HUES48 (cell line): ENCODE measurements at regions not wholly inside any gene's neighbourhood (a gene's known extent, or its start where the extent isn't known, plus 50 kb on each side); places are given as distances from the start of the nearest gene placed in this dataset.

ENCODE experiments used
- H3K27ac ChIP-seq: one replicate; pipeline ENCODE4 v1.7.0; 2013; ENCODE audit warnings: low read depth, low read length, inconsistent platforms
- H3K27me3 ChIP-seq: 2 replicates; pipeline ENCODE4 v1.6.1; 2013; ENCODE audit warnings: mild to moderate bottlenecking, low read length; ENCODE audit not compliant: control insufficient read depth, insufficient read depth
- H3K36me3 ChIP-seq: 2 replicates; pipeline ENCODE4 v1.6.1; 2013; ENCODE audit warnings: low read length; ENCODE audit not compliant: control insufficient read depth, insufficient read depth
- H3K4me1 ChIP-seq: 2 replicates; pipeline ENCODE4 v1.6.1; 2013; ENCODE audit warnings: mild to moderate bottlenecking, low read length; ENCODE audit not compliant: control insufficient read depth, insufficient read depth
- H3K4me3 ChIP-seq: 2 replicates; pipeline ENCODE4 v1.5.1; 2013; ENCODE audit warnings: mild to moderate bottlenecking, low read depth, low read length
- H3K9ac ChIP-seq: 2 replicates; pipeline ENCODE4 v1.6.1; 2013; ENCODE audit warnings: mild to moderate bottlenecking, low read depth, low read length, moderate library complexity
- H3K9me3 ChIP-seq: 2 replicates; pipeline ENCODE4 v1.6.1; 2013; ENCODE audit warnings: low read length; ENCODE audit not compliant: control insufficient read depth, insufficient read depth

- Histone ChIP-seq H3K9ac (no peak overlapping the region), H3K36me3 (no peaks in the 10 kb centered on the region), H3K27ac (no peak overlapping the region), H3K27me3 (no peaks in the 10 kb centered on the region), H3K4me3 (no peak overlapping the region), H3K9me3 (no peaks in the 10 kb centered on the region; the same call in 1 of the 2 replicates), H3K4me1 (no peaks in the 10 kb centered on the region)
Measured at GRCh38 chr4:148704291-148704690, 262.1 kb upstream of the NR3C2 start.

GRCh38 chr4:148694702-148695101, 252.5 kb upstream of the NR3C2 start:
- no peak overlapping the region for H3K4me3 ChIP-seq

GRCh38 chr4:148693913-148694649, 251.9 kb upstream of the NR3C2 start:
- no peaks in the 10 kb centered on the region for H3K9me3 ChIP-seq
- H3K9ac ChIP-seq = no peak overlapping the region
- H3K4me1 ChIP-seq = no peaks in the 10 kb centered on the region
- no peak overlapping the region for H3K27ac ChIP-seq
- H3K36me3 ChIP-seq = no peaks in the 10 kb centered on the region
- no peaks in the 10 kb centered on the region for H3K27me3 ChIP-seq
- H3K4me3 ChIP-seq = no peak overlapping the region

More at GRCh38 chr4:148694702-148695101, 252.5 kb upstream of the NR3C2 start:
- Histone ChIP-seq H3K9ac (no peak overlapping the region), H3K27me3 (no peaks in the 10 kb centered on the region), H3K36me3 (no peaks in the 10 kb centered on the region), H3K4me1 (no peaks in the 10 kb centered on the region), H3K27ac (no peak overlapping the region), H3K9me3 (no peaks in the 10 kb centered on the region)

DNA sequence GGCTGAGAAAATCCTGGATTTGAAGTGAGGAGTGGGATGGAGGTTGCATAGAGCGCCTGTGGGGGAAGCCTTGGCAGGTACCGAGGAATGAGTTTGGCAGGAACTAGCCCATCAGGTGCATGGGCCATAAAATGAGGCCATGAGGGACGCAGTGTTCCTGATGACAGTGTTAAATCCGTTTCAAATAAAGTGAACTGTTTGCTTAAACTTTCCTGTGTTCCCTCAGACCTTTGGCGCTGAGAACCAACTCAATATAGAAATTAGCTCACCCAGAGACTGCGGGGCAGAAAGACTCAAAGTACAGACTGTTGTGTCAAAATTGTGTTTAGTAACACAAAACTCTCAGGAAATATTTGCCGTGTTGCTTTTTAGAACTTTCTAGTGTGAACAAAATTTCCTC, 250.0 kb upstream of the NR3C2 start:
- no peaks in the 10 kb centered on the region for H3K27me3 ChIP-seq
- H3K27ac ChIP-seq = no peak overlapping the region
- no peak overlapping the region for H3K9ac ChIP-seq
- no peaks in the 10 kb centered on the region for H3K4me1 ChIP-seq
- no peaks in the 10 kb centered on the region for H3K36me3 ChIP-seq
- no peaks in the 10 kb centered on the region for H3K9me3 ChIP-seq
- H3K4me3 ChIP-seq = no peak overlapping the region

DNA sequence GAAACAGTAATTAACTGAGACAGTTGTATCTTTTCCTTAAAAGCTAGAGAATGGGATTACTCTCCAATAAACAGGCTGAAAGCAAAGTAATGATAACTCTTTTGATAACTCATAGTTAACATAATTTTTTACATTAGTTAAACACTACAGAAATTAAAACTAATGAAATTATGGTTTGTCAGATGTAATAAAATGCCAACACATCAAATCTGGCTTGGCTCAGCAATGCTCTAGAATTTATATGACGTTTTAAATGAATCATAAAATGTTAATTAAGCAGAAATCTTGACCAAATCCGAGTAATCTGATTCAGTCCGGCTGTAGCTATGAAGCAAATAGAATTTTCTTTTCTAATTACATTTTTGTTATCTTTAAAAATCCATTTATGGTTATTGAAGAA, 244.2 kb upstream of the NR3C2 start:
- H3K4me3 ChIP-seq = no peak overlapping the region
- H3K27ac ChIP-seq = no peak overlapping the region
- H3K9me3 ChIP-seq = no peaks in the 10 kb centered on the region
- H3K36me3 ChIP-seq = no peaks in the 10 kb centered on the region
- no peak overlapping the region for H3K9ac ChIP-seq
- H3K4me1 ChIP-seq = no peaks in the 10 kb centered on the region
- no peaks in the 10 kb centered on the region for H3K27me3 ChIP-seq

- Histone ChIP-seq H3K4me1 (no peaks in the 10 kb centered on the region), H3K4me3 (no peak overlapping the region), H3K36me3 (no peaks in the 10 kb centered on the region), H3K9me3 (no peaks in the 10 kb centered on the region), H3K27ac (no peak overlapping the region), H3K27me3 (no peaks in the 10 kb centered on the region), H3K9ac (no peak overlapping the region)
Measured at GRCh38 chr4:148684638-148685037, 242.4 kb upstream of the NR3C2 start.

DNA sequence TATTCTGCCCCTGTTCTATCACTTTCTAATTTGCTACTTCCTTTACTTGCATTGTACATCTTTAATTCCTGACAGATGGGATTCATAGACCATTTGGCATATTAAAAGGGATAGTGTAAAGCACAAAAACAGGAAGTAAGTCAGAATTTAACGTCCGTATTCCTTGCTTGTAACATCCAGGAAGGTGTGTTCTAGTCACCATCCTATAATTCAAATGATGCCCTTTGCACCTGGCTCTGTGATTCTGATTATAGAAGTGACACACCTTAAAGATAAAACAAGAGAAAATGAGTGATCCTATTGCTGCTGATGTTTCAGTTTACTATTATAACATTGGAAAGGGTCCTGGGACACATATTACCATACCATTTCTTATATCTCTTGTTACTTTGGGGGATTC, 238.7 kb upstream of the NR3C2 start:
- Histone ChIP-seq H3K9me3 (no peaks in the 10 kb centered on the region), H3K9ac (no peak overlapping the region), H3K4me1 (no peaks in the 10 kb centered on the region), H3K27ac (no peak overlapping the region), H3K27me3 (no peaks in the 10 kb centered on the region), H3K36me3 (no peaks in the 10 kb centered on the region), H3K4me3 (no peak overlapping the region)

GRCh38 chr4:148676344-148676743, 234.1 kb upstream of the NR3C2 start:
- H3K9me3 ChIP-seq = no peaks in the 10 kb centered on the region

GRCh38 chr4:148674876-148675275, 232.7 kb upstream of the NR3C2 start:
- no peaks in the 10 kb centered on the region for H3K27me3 ChIP-seq
- no peak overlapping the region for H3K4me3 ChIP-seq
- H3K9me3 ChIP-seq = no peaks in the 10 kb centered on the region
- H3K4me1 ChIP-seq = no peaks in the 10 kb centered on the region
- no peaks in the 10 kb centered on the region for H3K36me3 ChIP-seq
- H3K9ac ChIP-seq = no peak overlapping the region
- no peak overlapping the region for H3K27ac ChIP-seq

More at GRCh38 chr4:148676344-148676743, 234.1 kb upstream of the NR3C2 start:
- no peaks in the 10 kb centered on the region for H3K4me1 ChIP-seq
- no peak overlapping the region for H3K27ac ChIP-seq
- no peaks in the 10 kb centered on the region for H3K36me3 ChIP-seq
- no peaks in the 10 kb centered on the region for H3K27me3 ChIP-seq
- no peak overlapping the region for H3K9ac ChIP-seq
- no peak overlapping the region for H3K4me3 ChIP-seq

DNA sequence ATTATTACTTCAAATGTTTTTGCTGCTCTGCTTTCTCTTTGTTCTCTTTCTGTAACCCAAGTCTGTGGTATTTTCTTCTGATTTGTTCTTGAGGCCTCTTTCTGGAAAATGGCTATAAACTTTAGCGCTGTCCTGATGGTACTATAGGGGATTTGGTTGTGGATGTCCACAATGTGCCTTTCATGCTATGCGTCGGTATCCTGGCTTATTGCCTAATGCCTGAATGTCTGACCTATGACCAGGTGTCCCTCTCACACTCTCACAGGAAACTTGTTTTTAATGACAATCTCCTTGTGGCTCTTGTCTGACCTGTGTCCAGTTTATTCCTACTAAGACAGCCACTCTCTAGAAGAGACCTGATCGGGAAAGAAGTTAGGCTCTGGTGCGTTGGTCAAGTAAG, 222.4 kb upstream of the NR3C2 start:
- H3K4me1 ChIP-seq = no peaks in the 10 kb centered on the region
- H3K9me3 ChIP-seq = no peaks in the 10 kb centered on the region
- H3K27ac ChIP-seq = no peak overlapping the region
- no peak overlapping the region for H3K4me3 ChIP-seq
- H3K36me3 ChIP-seq = no peaks in the 10 kb centered on the region
- H3K27me3 ChIP-seq = no peaks in the 10 kb centered on the region
- no peak overlapping the region for H3K9ac ChIP-seq

- Histone ChIP-seq H3K9me3 (no peaks in the 10 kb centered on the region), H3K36me3 (no peaks in the 10 kb centered on the region), H3K4me3 (no peak overlapping the region), H3K9ac (no peak overlapping the region), H3K4me1 (peaks cover 6% of the 10 kb centered on the region; the same call in 1 of the 2 replicates), H3K27me3 (no peaks in the 10 kb centered on the region), H3K27ac (no peak overlapping the region)
Measured at GRCh38 chr4:148654131-148654530, 211.9 kb upstream of the NR3C2 start.
